Stimulated activated CD4-positive, alpha-beta T cell treated with anti-CD3 and anti-CD28 coated beads, Interleukin-4, amount 100 ng/mL, for 4 hours (primary cell): ENCODE measurements at regions not wholly inside any gene's neighbourhood (a gene's known extent, or its start where the extent isn't known, plus 50 kb on each side); places are given as distances from the start of the nearest gene placed in this dataset.
A peak's percentile ranks its signal among the peaks of the same experiment; 100 is the strongest.

ENCODE experiments used
- DNase-seq, 2 experiments: peaks; one replicate each; pipeline ENCODE4 v3.0.0-alpha.2; 2020

DNA sequence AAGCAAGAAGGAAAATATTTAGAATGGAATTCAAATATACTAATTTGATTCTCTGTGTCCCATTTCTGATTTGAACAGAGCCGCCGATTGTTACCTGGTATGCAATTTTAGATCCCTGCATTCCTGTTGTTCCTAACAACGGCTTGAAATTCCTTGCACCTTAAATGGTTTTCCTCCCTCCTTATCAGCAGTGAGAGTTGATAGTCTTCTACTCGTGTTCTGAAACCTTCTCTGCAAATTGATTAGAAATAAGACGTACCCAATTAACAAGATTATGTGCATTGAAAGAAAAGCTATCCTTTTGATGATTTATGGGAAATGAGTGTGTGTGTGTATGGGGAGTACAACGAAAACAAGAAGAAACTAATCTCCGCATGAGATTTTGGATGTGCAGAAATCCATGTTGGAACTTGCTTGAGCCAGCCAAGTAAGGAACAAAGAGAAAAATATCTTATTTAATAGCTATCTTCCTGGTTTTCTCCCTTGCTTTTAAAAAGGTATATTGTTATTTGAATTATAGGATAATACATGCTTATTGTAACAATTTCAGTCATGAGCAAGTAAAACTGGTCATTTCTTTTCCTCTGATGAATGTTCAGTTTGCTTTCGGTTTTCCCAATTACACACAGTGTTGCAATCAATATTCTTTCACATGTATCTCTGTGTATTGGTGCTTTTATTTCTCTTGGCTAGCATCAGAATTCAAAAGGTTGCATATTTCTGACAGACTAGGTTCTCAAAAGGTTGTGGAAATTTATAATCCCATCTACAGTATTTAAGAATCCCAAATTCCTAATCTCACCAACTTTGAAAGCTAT is 211.1 kb upstream of the ACTBL2 start:
- DNase-seq: no peak

DNA sequence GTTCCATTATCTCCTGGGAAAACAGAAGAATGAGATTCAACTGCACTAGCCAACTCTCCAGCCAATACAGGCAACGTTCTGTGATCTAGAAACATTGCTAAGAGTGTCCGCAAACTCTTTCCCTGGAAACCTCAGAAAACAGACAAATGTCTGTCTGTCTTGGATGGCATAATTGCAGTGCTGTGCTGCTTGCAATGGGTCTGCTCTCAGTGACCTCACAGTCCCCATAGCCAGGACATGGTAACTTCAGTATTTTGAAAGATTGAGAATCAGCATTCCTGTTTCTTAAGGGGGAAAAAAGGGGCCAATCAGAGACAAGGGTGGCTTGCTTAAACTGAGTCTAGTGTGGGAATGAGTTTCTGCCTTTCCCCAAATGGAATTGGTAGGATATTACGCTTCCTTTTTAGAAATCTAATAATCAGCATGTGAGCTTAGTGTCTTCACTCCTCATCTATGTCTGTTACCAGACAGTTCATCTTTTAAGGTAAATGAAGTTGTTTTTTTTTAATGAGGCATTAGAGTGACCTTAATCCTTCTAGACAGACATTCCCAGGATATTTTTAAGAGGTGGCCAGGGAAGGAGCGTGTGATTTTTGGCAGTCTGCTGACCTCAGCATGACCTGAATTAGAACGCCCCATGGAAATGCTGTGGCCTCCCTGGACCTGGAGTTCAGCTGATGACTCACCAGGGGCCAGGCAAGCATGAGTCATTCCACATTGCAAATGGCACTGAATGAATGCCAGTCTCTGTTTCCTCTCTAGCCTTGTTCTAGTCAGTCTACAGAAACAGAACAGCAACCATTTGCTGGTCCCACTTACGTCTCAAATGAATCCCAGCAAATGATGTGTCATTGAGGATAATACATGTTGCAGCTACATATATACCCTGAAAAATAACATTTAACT is 210.2 kb upstream of the ACTBL2 start:
- DNase-seq: peak in 1 of 2 experiments; percentile 26

DNA sequence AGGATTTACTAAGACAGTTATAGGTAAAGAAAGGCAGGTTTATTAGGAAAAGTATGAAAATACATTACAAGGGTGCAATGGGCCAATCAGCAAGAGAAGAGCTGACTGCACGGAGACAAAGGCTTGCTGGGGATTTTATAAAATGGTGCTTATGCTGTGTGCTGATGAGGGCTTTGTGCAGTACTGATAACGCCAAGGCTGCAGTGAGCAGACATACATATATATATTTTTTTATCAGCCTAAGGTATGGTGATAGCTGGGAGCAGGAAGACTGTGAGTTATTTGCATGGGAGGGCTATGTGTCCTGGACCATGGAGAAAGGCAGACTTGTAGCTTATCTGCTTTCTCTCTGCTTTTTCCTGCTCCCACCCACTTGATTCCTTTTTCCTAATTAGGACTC is 208.1 kb upstream of the ACTBL2 start:
- DNase-seq: no peak

DNA sequence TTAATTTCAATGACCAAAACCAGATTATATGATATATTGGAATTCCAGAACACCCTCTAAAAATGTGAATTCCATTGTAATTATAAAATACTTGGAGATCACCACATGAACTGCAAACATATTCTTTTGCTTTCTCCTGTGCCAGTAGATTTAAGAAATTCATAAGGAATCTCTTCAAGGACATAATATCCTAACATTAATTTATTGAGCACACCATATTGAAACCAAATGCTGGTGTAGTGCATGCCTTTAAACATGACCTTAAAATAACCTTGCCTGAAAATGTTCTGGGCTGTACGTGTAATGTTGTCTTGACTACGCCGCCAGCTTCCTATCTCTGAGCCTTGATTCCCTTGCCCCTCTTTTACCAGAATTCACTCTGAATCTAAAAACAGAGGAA is 205.0 kb upstream of the ACTBL2 start:
- DNase-seq: no peak

DNA sequence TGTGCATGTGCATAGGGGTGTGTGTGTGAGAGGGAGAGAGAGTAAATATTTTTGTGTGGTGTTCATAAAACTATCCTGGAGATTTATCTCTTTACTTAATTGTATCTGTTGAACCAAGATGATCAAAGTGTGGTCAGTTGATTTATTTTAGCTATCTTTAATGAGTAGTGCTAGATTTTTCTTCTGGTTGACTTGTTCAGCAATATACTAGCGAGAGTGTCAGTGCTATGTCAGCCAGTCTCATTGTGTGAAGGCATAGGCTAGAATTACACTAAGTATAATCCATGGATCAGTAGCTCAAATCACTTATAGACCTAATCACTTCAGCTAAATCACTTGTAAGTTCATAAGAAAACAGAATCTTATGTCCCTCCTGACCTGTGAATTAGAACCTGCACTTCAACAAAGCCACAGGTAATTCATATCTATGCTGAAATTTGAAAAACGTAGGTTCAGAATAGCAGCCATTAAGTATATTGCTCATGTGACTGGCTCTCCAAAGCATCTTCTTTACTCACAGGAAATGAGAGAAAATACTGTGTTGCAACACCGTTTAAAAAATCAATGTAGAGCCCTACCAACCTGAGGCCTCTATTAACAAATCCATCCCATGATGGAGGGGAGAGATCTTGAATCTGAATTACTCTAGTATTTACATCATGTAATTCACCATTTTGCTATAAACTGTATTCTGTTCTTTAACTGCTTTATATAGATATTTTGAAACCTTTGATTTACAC is 203.1 kb upstream of the ACTBL2 start:
- DNase-seq: no peak

DNA sequence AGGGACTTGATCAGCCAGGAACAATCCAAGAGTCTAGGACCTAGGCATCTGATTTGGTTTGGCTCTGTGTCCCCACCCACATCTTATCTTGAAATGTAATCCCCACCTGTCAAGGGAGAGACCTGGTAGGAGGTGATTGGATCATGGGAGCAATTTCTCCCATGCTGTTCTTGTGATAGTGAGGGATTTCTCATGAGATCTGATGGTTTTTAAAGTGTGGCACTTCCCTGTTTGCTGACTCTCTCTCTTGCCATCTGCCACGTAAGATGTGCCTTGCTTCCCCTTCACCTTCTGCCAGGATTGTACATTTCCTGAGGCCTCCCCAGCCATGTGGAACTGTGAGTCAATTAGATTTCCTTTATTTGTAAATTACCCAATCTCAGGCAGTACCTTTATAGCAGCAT is 201.7 kb upstream of the ACTBL2 start:
- DNase-seq: no peak

DNA sequence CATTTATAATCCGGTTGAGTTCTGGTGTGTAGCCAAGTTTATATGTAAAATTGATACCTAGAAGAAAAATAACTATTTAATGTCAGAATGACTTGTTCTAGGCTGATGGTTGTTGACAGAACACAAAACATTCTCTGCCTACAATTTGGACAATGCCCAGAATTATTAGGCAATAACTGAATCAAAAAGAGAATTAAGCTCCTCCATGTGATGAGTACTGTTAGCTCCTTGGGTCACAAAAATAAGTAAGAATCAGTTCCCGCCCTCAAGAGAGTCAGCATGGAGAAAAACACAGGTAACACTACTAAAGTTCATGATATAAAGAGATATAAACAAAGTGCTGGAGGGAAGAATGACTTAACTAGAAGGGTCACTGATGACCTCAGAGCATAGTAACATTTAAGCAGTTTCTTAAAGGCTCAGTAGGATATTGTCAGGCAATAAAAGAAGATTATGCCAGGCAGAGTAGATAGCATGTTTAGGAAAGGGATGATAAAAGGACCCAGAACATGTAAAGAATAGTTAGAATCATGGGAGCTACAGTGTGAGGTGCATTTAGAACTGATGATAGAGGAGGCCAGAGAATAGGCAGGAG is 200.5 kb upstream of the ACTBL2 start:
- no peak for DNase-seq

DNA sequence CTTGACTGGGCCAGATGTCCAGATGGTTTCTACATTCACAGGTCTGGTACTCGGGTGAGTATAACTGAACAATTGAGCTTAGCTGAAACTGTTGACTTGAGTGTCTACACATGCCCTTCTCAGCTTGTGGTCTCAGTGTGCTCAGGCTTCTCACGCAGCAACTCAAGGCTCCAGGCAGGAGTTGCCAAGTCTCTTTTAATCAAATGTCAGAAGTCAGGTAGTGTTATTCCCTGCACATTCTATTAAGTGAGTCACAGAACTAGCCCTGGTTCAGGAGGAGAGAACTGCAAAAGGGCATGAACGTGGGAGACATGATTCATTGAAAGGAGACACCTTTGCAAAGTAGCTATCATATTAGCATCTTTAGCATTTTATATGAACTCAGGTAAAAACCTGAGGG is 199.3 kb upstream of the ACTBL2 start:
- DNase-seq: no peak

DNA sequence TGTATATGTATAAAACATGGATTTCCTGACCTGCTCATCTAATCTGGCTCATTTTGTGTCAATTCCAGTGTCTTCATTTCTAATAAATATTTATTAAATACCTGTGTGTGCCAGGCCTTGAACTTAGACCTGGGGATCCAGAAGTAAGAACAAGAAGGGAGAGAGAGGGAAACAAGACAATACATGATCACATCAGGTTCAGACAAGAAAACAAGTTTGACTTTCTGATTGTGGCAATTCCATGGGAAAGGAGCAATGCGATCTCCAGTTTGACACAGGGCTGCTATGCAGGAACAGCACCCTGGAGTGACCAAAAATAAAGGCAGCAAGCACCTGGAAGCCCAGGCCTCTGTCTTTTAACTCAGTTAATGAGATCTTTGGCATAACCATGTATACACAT is 198.1 kb upstream of the ACTBL2 start:
- DNase-seq: no peak

DNA sequence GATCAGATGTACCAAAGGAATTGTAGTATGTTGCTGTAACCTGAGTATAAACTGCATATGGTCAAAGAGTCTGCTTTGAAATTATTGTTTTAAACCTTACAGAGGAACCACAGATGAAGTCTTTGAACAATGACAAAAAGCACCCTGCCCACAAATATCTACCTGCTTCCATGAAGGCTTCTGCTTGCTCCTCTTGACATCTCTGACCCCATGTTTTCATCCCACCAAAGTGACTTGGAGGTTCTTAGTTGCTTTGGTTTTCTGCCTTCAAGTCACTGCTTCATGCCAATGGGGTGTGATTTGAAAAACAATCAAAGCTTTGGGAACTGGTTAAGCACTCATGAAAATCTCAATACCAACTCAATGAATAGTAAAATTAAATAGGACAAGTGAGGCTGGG is 194.6 kb upstream of the ACTBL2 start:
- DNase-seq: no peak

DNA sequence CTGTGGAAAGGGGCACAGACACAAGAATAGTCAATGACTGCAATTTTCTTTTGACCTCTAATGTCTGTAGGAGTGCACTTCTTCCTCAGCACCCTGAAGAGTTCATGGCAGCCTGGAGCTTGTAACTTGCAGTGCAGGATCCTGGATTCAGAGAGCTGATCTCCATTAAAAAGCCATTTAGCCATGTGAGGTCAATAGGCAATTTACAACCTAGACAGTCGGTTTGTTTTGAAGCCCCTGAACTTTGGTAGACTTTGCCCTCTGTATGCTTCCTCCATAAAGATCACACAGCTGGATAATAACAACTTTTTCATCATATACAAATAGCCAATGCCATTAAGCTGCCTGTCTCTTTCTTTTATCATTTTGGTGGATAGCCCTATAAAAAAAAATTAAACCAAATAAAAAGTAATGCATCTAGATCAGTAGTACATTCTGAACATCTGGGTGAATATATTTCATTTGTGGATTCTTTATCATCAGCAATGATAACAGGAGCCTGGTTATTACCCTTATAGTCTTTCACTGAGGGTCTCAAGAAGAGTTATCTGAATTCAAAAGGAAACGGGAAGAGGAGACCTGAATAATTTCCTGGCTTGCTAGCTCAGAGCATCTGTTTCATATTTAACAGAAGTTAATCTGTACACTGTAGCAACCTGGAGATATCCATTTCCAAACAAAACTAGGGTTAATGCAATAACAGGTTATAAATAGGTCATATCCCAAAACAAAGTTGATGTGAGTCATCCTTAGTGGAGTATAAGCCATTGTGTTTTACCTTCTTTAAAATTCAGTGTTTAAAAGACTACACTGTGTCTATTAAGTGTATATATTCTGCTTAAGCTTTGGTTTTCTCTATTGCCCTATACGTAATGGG is 193.8 kb upstream of the ACTBL2 start:
- no peak for DNase-seq

DNA sequence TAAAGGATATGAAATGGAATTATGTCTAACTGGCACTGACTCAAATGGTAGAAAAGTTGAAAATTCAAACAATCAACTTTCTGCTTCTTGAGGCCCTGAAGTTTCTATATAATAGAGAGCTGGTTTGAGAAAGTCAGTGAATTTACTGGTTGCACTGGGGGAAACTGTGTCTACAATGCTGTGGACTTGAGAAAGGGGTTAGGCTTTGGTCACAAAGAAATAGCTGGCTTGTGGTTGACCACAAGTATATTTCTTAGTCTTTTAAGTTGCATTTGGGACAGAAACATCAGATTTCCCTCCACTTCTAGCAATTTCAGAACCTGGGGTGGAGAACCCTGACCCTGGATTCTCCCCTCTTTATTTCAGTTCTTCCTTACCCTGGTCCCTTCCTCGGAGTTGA is 192.6 kb upstream of the ACTBL2 start:
- no peak for DNase-seq

DNA sequence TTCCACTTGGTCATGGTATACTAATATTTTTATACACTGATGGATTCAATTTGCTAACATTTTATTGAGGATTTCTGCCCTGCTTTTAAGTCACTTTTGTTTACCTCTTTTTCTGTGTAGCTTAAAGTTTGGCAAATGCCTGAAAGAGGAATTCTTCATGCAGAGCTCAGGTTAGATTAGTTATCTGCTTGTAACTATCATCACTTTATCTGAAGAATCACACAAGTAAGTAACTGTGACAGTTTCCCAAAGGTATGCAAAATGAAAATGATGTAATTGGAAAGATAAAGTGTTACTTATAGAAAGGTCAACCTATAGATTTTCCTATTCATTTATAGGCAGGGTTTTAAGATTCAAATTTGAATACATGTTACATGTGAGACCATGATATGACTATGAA is 188.8 kb upstream of the ACTBL2 start:
- no peak for DNase-seq

DNA sequence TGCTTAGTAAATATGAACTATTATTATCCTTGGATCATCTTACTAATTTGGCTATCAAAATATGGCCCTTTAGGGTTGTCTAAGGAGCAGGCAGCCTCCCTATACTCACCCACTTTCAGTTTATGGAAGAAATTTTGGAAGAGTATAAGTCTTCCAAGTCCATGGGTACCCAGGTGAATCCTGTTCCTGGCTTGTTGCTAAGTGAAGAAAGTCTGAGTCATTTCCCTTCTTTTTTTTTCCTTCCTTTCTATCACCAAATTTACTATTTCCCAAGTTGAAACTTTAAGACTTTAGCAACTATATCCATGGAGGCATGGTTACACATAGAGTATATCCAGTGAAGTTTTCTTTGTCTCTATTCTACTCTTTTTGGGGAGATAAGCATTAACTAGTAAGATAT is 184.0 kb upstream of the ACTBL2 start:
- no peak for DNase-seq

DNA sequence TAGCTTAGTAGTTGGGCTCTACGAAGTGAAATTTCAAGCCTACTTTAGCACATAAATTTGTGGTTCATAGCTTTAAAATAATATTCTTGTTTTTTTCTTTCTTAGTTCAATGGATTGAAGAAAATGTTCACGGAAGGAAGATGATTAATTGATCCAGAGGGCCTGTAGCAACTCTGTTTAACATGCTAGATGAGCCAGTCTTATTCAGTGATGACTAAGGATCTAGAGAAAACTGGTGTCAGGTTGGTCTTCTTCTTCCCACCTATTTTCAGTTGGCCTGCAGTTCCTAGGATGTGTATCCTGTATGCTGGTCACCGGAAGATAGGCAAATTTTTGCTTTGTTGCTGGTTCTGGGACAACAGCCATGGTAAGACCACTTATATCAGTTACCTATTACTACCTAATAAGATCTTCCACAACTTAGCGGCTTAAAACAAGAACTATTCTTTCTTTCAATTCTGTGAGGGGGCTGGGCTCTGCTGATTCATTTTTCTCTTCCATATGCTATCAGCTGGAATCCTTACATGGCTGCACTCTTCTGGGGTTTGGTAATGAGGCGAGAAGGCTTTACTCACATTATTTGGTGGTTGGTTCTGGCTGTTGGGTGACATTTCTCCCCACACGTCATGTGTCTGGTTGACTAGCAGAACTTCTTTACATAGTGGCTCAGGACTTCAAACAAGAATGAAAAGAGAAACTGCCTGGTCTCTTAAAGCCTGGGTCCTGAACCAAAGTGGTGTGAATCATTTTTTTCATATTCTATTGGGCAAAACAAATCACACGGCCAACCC is 182.7 kb upstream of the ACTBL2 start:
- no peak for DNase-seq

DNA sequence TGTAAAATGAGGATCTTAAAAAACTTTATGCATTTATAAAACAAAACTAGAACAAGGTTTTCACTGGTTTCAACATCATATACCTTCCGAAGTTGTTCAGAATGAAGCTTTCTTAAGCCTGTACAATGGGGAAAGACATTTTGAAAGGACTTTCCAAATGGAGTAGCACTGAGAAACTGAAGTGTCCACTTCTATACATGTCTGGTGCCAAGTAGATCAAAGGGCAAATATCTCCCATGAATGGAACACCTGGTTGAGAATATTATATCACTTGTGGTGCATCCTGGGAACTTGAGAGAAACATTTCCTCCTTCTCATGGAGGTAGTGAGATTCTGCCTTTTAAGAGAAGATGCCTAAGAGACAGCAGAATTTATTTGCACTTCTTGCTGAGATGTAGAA is 182.1 kb upstream of the ACTBL2 start:
- no peak for DNase-seq

DNA sequence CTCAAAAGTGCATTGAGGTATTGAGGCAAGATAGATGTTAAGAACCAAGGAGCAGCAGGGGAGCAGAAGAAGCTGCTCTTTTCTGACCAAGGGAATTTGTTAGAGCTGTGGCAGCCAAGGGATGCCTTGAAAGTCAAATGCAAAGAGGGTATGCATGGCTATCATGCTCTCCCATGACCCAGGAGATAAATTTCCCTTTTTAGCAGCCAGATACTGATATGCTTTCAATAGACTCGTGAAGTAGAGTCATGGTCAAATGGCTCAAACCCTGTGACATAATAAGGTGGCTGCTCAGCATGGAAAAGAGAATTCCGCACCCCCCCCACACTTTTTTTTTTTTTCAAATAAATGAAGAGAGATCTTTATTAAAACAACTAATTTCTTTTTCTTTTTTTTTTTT is 180.9 kb upstream of the ACTBL2 start:
- DNase-seq: no peak

DNA sequence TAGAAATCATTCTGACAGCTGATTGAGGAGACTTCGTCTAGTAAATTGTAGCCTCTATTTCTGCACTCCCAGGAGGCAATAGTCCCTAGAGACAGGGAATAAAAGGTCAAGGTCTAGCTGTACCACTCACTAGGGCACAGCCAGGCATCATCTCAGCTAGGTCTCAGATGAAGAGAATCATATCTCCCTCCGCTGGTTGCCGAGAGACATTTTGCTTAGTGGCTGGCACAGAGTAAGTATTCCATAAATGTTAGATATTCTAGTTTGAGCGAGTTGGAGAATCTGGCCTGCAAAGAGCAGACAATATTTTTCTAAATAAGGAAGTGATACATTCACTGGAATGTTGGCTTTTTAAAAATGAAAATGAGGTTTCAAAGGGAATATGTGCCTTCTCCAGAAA is 180.4 kb upstream of the ACTBL2 start:
- DNase-seq: no peak

DNA sequence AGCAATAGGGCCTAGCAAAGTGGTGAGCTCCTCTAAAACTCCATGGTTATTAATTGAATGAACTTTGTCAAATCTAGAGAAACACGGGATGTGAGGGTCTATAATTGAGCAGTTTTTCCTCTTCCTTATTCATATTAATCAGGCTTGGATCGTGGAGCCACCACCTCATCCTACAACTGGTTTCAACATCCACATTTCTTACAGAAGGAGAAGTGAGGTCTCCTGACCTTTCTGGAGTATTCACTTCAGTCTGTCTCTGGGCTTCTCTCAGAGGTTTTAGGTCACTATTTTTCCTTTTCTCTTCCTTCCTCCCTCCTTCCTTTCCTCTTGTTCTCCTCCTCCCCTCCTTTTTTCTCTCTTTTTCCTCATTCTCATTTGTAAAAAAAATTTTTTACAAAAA is 177.3 kb upstream of the ACTBL2 start:
- DNase-seq: no peak

DNA sequence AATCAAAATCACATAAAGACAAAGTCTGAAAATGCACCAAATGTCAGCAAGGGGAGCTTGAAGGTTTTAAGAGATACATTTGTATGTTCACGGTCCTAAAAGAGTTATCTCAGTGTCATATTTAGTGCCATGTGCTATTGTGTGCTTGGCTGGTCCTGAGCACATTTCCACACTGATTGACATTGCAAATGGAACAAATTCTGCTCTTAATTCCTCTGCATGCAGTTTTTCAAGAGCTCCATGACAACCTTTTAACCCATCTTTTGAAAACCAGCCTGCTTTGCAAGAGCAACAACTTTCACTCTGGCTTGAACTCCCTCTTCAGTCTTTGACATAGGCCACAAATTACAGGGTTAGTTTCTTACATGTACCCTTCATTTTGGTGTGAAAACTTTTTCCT is 175.4 kb upstream of the ACTBL2 start:
- no peak for DNase-seq

DNA sequence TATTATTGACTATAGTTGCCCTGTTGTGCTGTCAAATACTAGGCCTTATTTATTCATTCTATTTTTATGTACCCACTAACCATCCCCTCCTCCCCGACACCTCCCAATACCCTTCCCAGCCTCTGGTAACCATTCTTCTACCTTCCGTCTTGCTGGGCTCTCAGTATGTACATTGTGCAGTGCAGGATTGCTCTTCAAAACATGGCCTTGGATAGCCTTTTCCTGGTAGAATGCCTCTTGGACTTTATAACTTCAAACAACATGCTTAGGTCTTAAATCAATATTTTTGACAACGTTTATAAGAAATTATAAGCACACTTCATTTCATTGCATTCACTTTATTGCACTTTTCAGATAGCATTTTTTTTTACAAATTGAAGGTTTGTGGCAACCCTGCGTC is 172.6 kb upstream of the ACTBL2 start:
- DNase-seq: no peak
